ENCODE measurements at regions not wholly inside any gene's neighbourhood (a gene's known extent, or its start where the extent isn't known, plus 50 kb on each side); places are given as distances from the start of the nearest gene placed in this dataset.

DNA sequence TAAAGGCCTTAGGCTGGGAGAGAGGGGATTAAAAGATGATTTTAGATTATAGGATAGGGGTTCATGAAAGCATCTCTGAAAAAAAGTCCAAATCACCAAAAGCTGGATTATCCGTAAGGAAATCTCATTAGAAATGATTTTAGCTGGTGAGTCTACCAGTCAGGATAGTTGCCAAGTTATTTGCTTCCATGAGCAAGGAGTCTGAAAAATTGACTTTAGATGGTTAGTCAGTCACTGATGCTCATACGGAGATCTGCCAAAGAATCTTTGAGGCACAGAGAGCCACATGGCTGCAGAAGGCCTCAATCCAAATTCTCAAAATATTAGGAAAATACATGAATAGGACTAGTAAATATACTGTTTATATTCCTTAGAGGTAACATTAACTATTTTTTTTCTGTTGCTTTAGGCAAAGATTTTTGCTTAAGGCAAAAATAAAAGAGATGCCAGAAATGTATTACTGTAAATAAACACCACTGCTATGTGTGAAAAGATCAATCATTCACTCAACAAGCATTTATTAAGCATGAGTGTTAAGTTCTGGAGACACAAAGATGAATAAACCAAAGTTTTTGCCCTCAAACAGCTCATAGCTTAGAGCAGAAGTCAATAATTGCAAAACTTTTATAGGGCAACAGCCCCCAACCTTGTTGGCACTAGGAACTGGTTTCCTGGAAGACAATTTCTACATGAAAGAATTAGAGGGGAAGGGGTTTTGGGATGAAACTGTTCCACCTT is 105.2 kb downstream of the BBS10 start:
- no peaks in the 10 kb centered on the region for H3K36me3 ChIP-seq
- H3K4me1 ChIP-seq = no peaks in the 10 kb centered on the region
- H3K9me3 ChIP-seq = no peaks in the 10 kb centered on the region
- TF ChIP-seq, protein P1, sequence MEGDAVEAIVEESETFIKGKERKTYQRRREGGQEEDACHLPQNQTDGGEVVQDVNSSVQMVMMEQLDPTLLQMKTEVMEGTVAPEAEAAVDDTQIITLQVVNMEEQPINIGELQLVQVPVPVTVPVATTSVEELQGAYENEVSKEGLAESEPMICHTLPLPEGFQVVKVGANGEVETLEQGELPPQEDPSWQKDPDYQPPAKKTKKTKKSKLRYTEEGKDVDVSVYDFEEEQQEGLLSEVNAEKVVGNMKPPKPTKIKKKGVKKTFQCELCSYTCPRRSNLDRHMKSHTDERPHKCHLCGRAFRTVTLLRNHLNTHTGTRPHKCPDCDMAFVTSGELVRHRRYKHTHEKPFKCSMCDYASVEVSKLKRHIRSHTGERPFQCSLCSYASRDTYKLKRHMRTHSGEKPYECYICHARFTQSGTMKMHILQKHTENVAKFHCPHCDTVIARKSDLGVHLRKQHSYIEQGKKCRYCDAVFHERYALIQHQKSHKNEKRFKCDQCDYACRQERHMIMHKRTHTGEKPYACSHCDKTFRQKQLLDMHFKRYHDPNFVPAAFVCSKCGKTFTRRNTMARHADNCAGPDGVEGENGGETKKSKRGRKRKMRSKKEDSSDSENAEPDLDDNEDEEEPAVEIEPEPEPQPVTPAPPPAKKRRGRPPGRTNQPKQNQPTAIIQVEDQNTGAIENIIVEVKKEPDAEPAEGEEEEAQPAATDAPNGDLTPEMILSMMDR (IDR thresholded peaks at IDR 0.05) = no peak
- TF ChIP-seq POLR2AphosphoS5 (IDR thresholded peaks at IDR 0.05; ENCODE audit: insufficient read depth in 1 of 2, low read depth in 1 of 2) (no peak), POLR2A (IDR thresholded peaks at IDR 0.05) (no peak)
- H3K27ac ChIP-seq = no peak overlapping the region
- no peak for DNase-seq (ENCODE audit: extremely low spot score in 2 of 2)
- intact Hi-C loops (cut with DNase I) = no loop called here
- no peak overlapping the region for H3K4me3 ChIP-seq
- H3K27me3 ChIP-seq = no peaks in the 10 kb centered on the region

DNA sequence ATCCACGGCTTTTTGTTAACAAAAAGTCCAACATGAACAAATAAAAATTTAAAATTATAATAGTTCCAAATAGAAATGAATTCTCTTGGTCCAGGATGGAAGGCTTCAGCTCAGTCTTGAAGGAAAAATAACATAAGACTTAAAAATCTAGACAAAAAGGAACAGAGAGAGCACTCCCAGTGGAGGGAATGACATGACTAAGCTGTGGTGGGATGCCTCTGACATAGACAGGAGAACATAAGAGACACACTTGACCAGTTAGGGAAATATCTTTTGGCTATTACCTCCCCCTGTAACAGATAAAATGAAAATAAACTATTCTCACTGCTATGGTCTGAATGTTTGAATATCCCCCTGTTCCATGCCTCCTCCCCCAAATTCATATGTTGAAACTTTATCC is 106.8 kb downstream of the BBS10 start:
- intact Hi-C loops (cut with DNase I) = no loop called here
- TF ChIP-seq, protein P1 (IDR thresholded peaks at IDR 0.05) = no peak
- no peak for TF ChIP-seq POLR2AphosphoS5 (IDR thresholded peaks at IDR 0.05; ENCODE audit: insufficient read depth in 1 of 2, low read depth in 1 of 2)
- no peak for TF ChIP-seq POLR2A (IDR thresholded peaks at IDR 0.05)

DNA sequence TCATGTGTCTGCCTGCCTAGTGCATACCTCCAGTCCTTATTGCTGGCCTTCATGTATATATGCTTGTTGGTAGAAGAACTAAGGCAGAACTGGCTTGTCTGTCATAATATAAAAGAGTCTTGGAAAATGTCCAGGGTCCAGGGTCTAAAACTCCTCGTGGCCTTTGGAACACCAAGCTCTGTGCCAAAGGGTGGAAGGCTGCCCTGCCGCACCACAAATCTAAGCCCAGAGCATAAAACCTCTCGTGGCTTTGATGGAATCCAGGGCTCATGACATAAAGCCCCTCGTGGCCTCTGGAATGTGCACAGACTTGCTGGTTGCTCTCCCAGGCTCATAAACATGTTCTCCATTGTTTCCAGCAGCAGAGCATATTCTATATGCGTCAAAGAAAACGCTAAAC is 107.9 kb downstream of the BBS10 start:
- no peaks in the 10 kb centered on the region for H3K36me3 ChIP-seq
- no peak for TF ChIP-seq POLR2A (IDR thresholded peaks at IDR 0.05)
- TF ChIP-seq, protein P1 (IDR thresholded peaks at IDR 0.05) = no peak
- DNase-seq (ENCODE audit: extremely low spot score in 2 of 2) = no peak
- H3K4me3 ChIP-seq = no peak overlapping the region
- intact Hi-C loops (cut with DNase I) = no loop called here
- no peaks in the 10 kb centered on the region for H3K4me1 ChIP-seq
- no peaks in the 10 kb centered on the region for H3K27me3 ChIP-seq
- H3K27ac ChIP-seq = no peak overlapping the region
- no peaks in the 10 kb centered on the region for H3K9me3 ChIP-seq

More for the DNA sequence above, 106.8 kb downstream of the BBS10 start:
- Histone ChIP-seq H3K27me3 (no peaks in the 10 kb centered on the region), H3K9me3 (no peaks in the 10 kb centered on the region), H3K36me3 (no peaks in the 10 kb centered on the region), H3K27ac (no peak overlapping the region), H3K4me1 (no peaks in the 10 kb centered on the region), H3K4me3 (no peak overlapping the region)
- DNase-seq (ENCODE audit: extremely low spot score in 2 of 2) = no peak

DNA sequence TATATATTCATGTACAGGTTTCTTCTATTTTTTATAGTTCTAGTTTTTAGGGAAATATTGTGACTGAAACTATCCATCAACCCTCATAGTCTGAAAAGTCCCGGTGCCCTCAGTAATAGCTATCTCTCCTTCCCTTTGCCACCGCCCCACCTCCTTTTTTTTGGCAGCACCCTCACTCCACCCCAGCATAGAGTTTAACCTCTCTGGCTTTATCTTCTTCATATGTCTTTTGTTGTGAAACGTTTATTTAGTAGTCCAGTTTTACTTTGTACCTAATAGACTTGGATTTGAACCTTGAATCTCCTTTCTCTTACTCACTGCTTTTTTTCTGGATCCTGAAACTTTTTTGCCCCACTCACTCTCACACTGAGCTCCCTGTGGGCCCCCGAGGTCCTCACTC is 109.5 kb downstream of the BBS10 start:
- no peaks in the 10 kb centered on the region for H3K4me1 ChIP-seq
- H3K9me3 ChIP-seq = no peaks in the 10 kb centered on the region
- TF ChIP-seq POLR2A (IDR thresholded peaks at IDR 0.05) = no peak
- TF ChIP-seq POLR2AphosphoS5 (IDR thresholded peaks at IDR 0.05; ENCODE audit: insufficient read depth in 1 of 2, low read depth in 1 of 2) = no peak
- TF ChIP-seq, protein P1 (IDR thresholded peaks at IDR 0.05) = no peak
- no peak overlapping the region for H3K27ac ChIP-seq
- no peak overlapping the region for H3K4me3 ChIP-seq
- H3K36me3 ChIP-seq = no peaks in the 10 kb centered on the region
- DNase-seq (ENCODE audit: extremely low spot score in 2 of 2) = no peak
- no peaks in the 10 kb centered on the region for H3K27me3 ChIP-seq
- intact Hi-C loops (cut with DNase I) = no loop called here

DNA sequence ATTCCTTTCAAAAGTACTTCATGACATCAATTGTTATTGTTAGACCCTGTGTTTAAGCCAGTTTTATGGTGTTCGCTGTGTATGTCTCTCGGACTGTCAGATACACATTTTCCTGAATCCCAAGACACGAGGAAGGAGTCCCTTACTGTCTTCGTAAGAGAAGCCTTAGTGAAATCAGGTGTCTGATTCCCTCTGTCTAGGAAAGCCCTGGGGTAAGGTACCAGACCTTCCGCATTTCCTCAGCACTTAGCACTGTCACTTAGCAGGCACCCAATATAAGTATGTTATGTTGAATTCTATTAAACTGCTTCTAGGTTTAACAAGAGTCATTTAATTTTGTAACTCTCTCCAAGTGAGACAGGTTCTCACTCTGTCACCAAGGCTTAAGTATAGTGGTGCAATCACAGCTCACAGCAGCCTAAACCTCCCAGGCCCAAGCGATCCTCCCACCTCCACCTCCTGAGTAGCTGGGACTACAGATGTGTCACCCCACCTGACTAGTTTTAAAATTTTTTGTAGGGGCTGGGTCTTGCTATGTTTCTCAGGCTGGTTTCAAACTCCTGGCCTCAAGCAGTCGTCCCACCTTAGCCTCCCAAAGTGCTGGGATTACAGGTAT is 111.0 kb downstream of the BBS10 start:
- no peaks in the 10 kb centered on the region for H3K27me3 ChIP-seq
- H3K36me3 ChIP-seq = no peaks in the 10 kb centered on the region
- no peaks in the 10 kb centered on the region for H3K9me3 ChIP-seq
- no peaks in the 10 kb centered on the region for H3K4me1 ChIP-seq
- TF ChIP-seq POLR2AphosphoS5 (IDR thresholded peaks at IDR 0.05; ENCODE audit: insufficient read depth in 1 of 2, low read depth in 1 of 2) = no peak
- intact Hi-C loops (cut with DNase I) = no loop called here
- peak overlapping the region; percentile 44 for H3K27ac ChIP-seq
- DNase-seq (ENCODE audit: extremely low spot score in 2 of 2) = no peak
- H3K4me3 ChIP-seq = no peak overlapping the region

Measured in vagina (tissue), 2 donors.